OCI-LY7 (cell line): ENCODE measurements at regions not wholly inside any gene's neighbourhood (a gene's known extent, or its start where the extent isn't known, plus 50 kb on each side); places are given as distances from the start of the nearest gene placed in this dataset.

Source experiments
- BruUV-seq: library from RNA; stranded (reverse); fragments of 400-500 nt; replicated peaks from 2 replicates; lab custom pipeline; 2021; lab: Mats Ljungman, UMichigan
- CTCF ChIA-PET: fragments of 300-600 bp; sonication (Branson Sonifier 250); formaldehyde crosslinking; loops from one replicate; lab custom pipeline; 2022; ENCODE audit warnings: antibody characterized with exemption; ENCODE audit not compliant: unreplicated experiment; lab: Charles Lee
- POLR2A ChIA-PET: fragments of 300-600 bp; sonication (Branson Sonifier 250); formaldehyde crosslinking; loops from one replicate; lab custom pipeline; 2022; ENCODE audit warnings: antibody characterized with exemption; lab: Charles Lee
- DNase-seq: peaks from one replicate; pipeline ENCODE4 v3.0.0-alpha.2; 2015; ENCODE audit warnings: low spot score
- H2AFZ ChIP-seq: fragments of 200-600 bp; sonication (generic), shearing (Covaris generic); 2 replicates; pipeline ENCODE4 v1.6.1; 2014; ENCODE audit warnings: mild to moderate bottlenecking, antibody characterized with exemption, low read length, moderate library complexity
- H3K27ac ChIP-seq: fragments of 200-600 bp; sonication (generic); 2 replicates; pipeline ENCODE4 v1.5.1; 2014; ENCODE audit warnings: mixed run types, low read depth, mild to moderate bottlenecking, moderate library complexity, low read length, inconsistent platforms; ENCODE audit not compliant: poor library complexity, severe bottlenecking
- H3K36me3 ChIP-seq: fragments of 200-600 bp; sonication (generic); 2 replicates; pipeline ENCODE4 v1.6.1; 2014; ENCODE audit warnings: mild to moderate bottlenecking, antibody characterized with exemption, low read length, moderate library complexity, mixed read lengths; ENCODE audit not compliant: insufficient read depth
- H3K4me1 ChIP-seq: fragments of 200-600 bp; sonication (generic); 2 replicates; pipeline ENCODE4 v1.5.1; 2014; ENCODE audit warnings: mild to moderate bottlenecking, low read length; ENCODE audit not compliant: insufficient read depth, poor library complexity, severe bottlenecking
- H3K4me2 ChIP-seq: fragments of 200-600 bp; sonication (generic); 2 replicates; pipeline ENCODE4 v1.6.1; 2014; ENCODE audit warnings: mild to moderate bottlenecking, low read length
- H3K4me3 ChIP-seq: fragments of 200-600 bp; sonication (generic); 2 replicates; pipeline ENCODE4 v1.5.1; 2014; ENCODE audit warnings: mild to moderate bottlenecking, low read depth, low read length; ENCODE audit not compliant: poor library complexity, severe bottlenecking
- H3K79me2 ChIP-seq: fragments of 200-600 bp; sonication (generic); 2 replicates; pipeline ENCODE4 v1.6.1; 2016; ENCODE audit warnings: low read depth, mild to moderate bottlenecking, low read length, moderate library complexity, mixed read lengths; ENCODE audit not compliant: insufficient read depth
- H3K9me2 ChIP-seq: fragments of 200-600 bp; sonication (generic); 2 replicates; pipeline ENCODE4 v1.6.1; 2016; ENCODE audit warnings: mild to moderate bottlenecking, low read length, mixed read lengths; ENCODE audit not compliant: insufficient read depth
- H3K9me3 ChIP-seq: fragments of 200-600 bp; sonication (generic); 2 replicates; pipeline ENCODE4 v1.6.1; 2014; ENCODE audit warnings: mild to moderate bottlenecking, mixed run types, low read length, mixed read lengths
- H4K20me1 ChIP-seq: fragments of 200-600 bp; sonication (generic); 2 replicates; pipeline ENCODE4 v1.6.1; 2014; ENCODE audit warnings: mild to moderate bottlenecking, antibody characterized with exemption, low read length, moderate library complexity, mixed read lengths; ENCODE audit not compliant: insufficient read depth
- EZH2phosphoT487 ChIP-seq: fragments of 200-600 bp; sonication (generic); IDR thresholded peaks from 2 replicates; pipeline ENCODE4 v1.6.1; 2018; ENCODE audit warnings: low read depth, borderline replicate concordance, mild to moderate bottlenecking, mixed run types, antibody characterized with exemption, low read length, moderate library complexity, mixed read lengths
- intact Hi-C: fragments of 100-400 bp; cut with micrococcal nuclease; formaldehyde crosslinking; loops from one replicate; pipeline ENCODE4 v1.10.0; 2022; ENCODE audit not compliant: unreplicated experiment
- TF ChIP-seq, protein P1 (sequence below): fragments of 200-600 bp; sonication (generic); conservative IDR thresholded peaks from 2 replicates; pipeline ENCODE4 v1.5.1; 2014; ENCODE audit warnings: mild to moderate bottlenecking, antibody characterized with exemption, low read length, moderate library complexity, mixed read lengths

DNA sequence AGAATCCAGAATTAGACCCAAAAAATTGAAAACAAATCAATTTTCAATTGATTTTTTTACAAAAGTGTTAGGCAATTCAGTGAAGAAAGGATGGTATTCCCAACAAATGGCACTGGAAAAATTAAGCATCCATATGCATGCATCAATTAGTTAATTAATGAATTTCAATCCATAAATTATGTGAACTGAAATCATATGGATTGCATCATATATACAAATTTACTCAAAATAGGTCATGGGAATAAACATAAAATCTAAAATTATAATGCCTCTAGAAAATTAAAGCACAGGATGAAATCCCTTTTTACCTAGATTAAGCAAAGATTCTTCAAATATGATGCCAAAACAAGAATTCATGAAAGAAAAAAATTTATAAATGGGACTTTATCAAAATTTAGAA lies 213.9 kb upstream of the KLHL29 start:
- H3K36me3 ChIP-seq = no peaks in the 10 kb centered on the region
- POLR2A ChIA-PET = no interaction called here
- H2AFZ ChIP-seq = no peak overlapping the region
- H3K9me2 ChIP-seq = no peaks in the 10 kb centered on the region
- no peaks in the 10 kb centered on the region for H4K20me1 ChIP-seq
- no peak overlapping the region for H3K4me2 ChIP-seq
- H3K4me1 ChIP-seq = no peaks in the 10 kb centered on the region
- CTCF ChIA-PET = no interaction called here
- no peak overlapping the region for H3K4me3 ChIP-seq
- no peak for TF ChIP-seq EZH2phosphoT487
- TF ChIP-seq, protein P1, sequence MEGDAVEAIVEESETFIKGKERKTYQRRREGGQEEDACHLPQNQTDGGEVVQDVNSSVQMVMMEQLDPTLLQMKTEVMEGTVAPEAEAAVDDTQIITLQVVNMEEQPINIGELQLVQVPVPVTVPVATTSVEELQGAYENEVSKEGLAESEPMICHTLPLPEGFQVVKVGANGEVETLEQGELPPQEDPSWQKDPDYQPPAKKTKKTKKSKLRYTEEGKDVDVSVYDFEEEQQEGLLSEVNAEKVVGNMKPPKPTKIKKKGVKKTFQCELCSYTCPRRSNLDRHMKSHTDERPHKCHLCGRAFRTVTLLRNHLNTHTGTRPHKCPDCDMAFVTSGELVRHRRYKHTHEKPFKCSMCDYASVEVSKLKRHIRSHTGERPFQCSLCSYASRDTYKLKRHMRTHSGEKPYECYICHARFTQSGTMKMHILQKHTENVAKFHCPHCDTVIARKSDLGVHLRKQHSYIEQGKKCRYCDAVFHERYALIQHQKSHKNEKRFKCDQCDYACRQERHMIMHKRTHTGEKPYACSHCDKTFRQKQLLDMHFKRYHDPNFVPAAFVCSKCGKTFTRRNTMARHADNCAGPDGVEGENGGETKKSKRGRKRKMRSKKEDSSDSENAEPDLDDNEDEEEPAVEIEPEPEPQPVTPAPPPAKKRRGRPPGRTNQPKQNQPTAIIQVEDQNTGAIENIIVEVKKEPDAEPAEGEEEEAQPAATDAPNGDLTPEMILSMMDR = no peak
- H3K27ac ChIP-seq = no peak overlapping the region
- H3K79me2 ChIP-seq = no peaks in the 10 kb centered on the region
- no peaks in the 10 kb centered on the region for H3K9me3 ChIP-seq
- intact Hi-C loops = no loop called here
- DNase-seq = no peak
- no TSS peak for BruUV-seq

DNA sequence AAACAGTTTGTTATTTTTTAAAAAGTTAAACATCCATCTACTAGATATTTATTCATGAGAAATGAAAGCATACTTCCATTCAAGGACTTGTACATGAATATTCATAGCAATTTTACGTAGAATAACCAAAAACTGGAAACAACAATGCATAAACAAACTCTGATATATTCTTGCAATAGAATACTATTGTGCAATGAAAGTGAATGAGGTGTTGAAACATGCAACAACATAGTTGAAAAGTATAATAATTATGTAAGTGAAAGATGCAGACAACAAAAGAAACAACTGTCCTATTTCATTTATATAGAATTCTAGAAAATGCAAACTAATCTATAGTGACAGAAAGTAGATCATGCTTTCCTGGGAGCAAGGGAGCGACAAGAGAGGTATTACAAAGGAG lies 206.6 kb upstream of the KLHL29 start:
- no peaks in the 10 kb centered on the region for H3K4me1 ChIP-seq
- TF ChIP-seq EZH2phosphoT487 = no peak
- TF ChIP-seq, protein P1 = no peak
- H3K9me3 ChIP-seq = no peaks in the 10 kb centered on the region
- H3K79me2 ChIP-seq = no peaks in the 10 kb centered on the region
- no peak for DNase-seq
- H3K4me2 ChIP-seq = no peak overlapping the region
- H3K9me2 ChIP-seq = no peaks in the 10 kb centered on the region
- no peaks in the 10 kb centered on the region for H4K20me1 ChIP-seq
- intact Hi-C loops = no loop called here
- no peak overlapping the region for H3K4me3 ChIP-seq
- ChIA-PET POLR2A (no interaction called here), CTCF (no interaction called here)
- no peak overlapping the region for H3K27ac ChIP-seq
- BruUV-seq = no TSS peak
- no peaks in the 10 kb centered on the region for H3K36me3 ChIP-seq
- no peak overlapping the region for H2AFZ ChIP-seq

DNA sequence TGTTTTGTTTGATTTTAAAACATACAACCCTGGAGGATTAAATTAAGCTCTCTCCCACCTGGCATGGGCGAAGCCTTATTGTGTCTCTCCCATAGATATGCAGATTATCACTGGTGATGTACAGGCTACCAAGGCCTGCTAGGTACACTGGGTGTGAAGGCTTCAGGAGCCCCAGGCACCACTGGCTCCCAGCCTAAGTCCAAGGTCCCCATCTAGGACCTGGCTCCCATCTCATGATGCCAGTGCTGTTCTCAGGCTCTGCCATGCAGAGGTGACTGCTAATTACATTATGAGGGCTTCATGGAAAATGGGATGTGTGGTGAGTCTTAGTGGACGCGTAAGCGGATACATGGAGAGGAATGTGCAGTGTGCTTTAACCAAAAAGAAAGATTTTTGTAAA lies 201.2 kb upstream of the KLHL29 start:
- intact Hi-C loops = no loop called here
- no peaks in the 10 kb centered on the region for H3K79me2 ChIP-seq
- H3K4me3 ChIP-seq = no peak overlapping the region
- H2AFZ ChIP-seq = no peak overlapping the region
- H3K9me3 ChIP-seq = no peaks in the 10 kb centered on the region
- TF ChIP-seq, protein P1 = no peak
- TF ChIP-seq EZH2phosphoT487 = no peak
- BruUV-seq = no TSS peak
- H3K9me2 ChIP-seq = no peaks in the 10 kb centered on the region
- H3K27ac ChIP-seq = no peak overlapping the region
- H3K4me1 ChIP-seq = no peaks in the 10 kb centered on the region
- H3K36me3 ChIP-seq = no peaks in the 10 kb centered on the region
- ChIA-PET CTCF (no interaction called here), POLR2A (no interaction called here)
- H4K20me1 ChIP-seq = no peaks in the 10 kb centered on the region
- H3K4me2 ChIP-seq = no peak overlapping the region
- DNase-seq = no peak
